HUES6 (cell line): ENCODE measurements at regions not wholly inside any gene's neighbourhood (a gene's known extent, or its start where the extent isn't known, plus 50 kb on each side); places are given as distances from the start of the nearest gene placed in this dataset.

Experiments used
- H3K27ac ChIP-seq: 2 replicates; pipeline ENCODE4 v1.7.0; 2013; ENCODE audit warnings: low read depth, mild to moderate bottlenecking, low read length, inconsistent platforms
- H3K27me3 ChIP-seq: 2 replicates; pipeline ENCODE4 v1.6.1; 2013; ENCODE audit warnings: low read length; ENCODE audit not compliant: control insufficient read depth, insufficient read depth
- H3K36me3 ChIP-seq: 2 replicates; pipeline ENCODE4 v1.6.1; 2013; ENCODE audit warnings: low read length; ENCODE audit not compliant: control insufficient read depth, insufficient read depth
- H3K4me1 ChIP-seq: 2 replicates; pipeline ENCODE4 v1.6.1; 2013; ENCODE audit warnings: low read length; ENCODE audit not compliant: control insufficient read depth, insufficient read depth
- H3K4me3 ChIP-seq: 2 replicates; pipeline ENCODE4 v1.5.1; 2013; ENCODE audit warnings: low read depth, low read length
- H3K9ac ChIP-seq: one replicate; pipeline ENCODE4 v1.6.1; 2013; ENCODE audit warnings: mild to moderate bottlenecking, low read length
- H3K9me3 ChIP-seq: 2 replicates; pipeline ENCODE4 v1.6.1; 2013; ENCODE audit warnings: low read depth, low read length; ENCODE audit not compliant: control insufficient read depth, insufficient read depth

- Histone ChIP-seq H3K9ac (no peak overlapping the region), H3K27me3 (no peaks in the 10 kb centered on the region), H3K4me3 (no peak overlapping the region), H3K4me1 (no peaks in the 10 kb centered on the region), H3K9me3 (no peaks in the 10 kb centered on the region), H3K36me3 (no peaks in the 10 kb centered on the region), H3K27ac (no peak overlapping the region)
These were observed 227.3 kb upstream of the RTL1 start for GRCh38 chr14:101130861-101131260.

DNA sequence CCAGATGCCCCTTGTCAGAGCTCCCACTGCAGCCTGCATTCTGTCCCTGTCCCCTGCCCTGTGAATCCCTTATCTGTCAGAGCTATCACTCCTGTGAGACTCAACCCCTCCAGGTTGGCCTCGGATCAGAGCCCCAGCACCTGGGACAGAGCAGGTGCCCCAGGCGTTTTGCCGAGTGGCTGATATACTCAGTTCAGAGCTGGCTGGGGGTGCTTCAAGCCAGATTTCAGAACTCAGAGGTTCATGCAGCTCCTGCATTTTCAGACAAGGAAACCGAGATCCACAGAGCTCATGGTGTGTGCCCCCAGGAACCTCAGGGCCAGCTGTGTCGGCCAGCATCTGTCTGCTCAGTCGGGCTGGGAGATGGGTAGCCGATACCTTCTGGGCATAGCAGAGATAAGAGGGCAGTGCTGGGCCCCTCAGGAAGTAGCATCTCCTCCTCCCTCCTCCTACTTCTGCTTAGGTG, 228.0 kb upstream of the RTL1 start:
- Histone ChIP-seq H3K4me1 (no peaks in the 10 kb centered on the region), H3K4me3 (no peak overlapping the region), H3K27me3 (no peaks in the 10 kb centered on the region), H3K27ac (no peak overlapping the region), H3K36me3 (no peaks in the 10 kb centered on the region), H3K9me3 (no peaks in the 10 kb centered on the region), H3K9ac (no peak overlapping the region)

DNA sequence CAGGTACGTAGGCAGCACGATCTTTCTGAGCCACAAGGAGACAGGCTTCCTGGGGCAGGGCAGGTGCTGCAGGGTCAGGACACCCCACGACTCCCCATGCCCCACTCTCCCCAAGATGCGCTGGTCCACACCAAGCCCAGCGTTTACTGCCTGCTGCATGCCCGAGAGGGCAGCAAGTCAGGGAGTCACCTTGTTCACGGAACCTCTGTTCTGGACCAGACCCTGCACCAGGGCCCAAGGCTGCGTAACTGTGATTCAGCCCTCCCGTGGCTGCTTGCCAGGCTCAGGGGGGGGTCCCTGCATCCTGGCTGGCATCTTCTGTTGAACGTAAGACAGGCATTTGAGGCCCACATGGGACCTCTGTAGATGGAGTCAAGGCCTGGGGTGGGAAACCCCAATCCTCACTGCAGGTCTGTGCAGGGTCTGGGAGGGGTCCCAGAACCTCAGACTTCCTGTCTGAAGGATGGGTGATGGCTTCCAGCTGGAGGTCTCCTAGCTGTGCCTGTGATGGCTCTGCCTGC, 228.6 kb upstream of the RTL1 start:
- H3K36me3 ChIP-seq: no peaks in the 10 kb centered on the region
- H3K9me3 ChIP-seq: no peaks in the 10 kb centered on the region
- H3K27ac ChIP-seq: no peak overlapping the region
- no peaks in the 10 kb centered on the region for H3K4me1 ChIP-seq
- H3K9ac ChIP-seq: no peak overlapping the region
- H3K4me3 ChIP-seq: no peak overlapping the region
- no peaks in the 10 kb centered on the region for H3K27me3 ChIP-seq

DNA sequence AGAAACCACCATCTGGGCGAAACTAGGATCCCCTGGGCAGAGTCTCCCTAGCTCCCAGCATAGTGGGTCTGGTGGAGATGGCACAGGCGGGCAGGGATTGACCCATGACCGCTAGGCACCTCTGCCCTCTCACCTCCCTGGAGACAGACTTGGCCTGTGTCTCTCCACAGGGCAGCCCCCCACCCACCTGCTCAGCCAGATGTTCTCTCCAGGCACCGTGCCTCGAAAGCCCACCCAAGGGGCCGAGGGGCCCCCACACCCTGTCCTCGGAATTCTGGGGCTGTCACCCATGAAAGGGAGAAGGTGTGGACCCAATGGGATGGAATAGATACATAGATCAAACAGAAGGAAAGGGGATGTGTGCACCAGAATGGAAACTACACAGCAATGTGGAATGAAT, 229.1 kb upstream of the RTL1 start:
- H3K9me3 ChIP-seq: no peaks in the 10 kb centered on the region
- no peak overlapping the region for H3K27ac ChIP-seq
- H3K36me3 ChIP-seq: no peaks in the 10 kb centered on the region
- no peaks in the 10 kb centered on the region for H3K27me3 ChIP-seq
- H3K4me3 ChIP-seq: no peak overlapping the region
- H3K9ac ChIP-seq: no peak overlapping the region
- no peaks in the 10 kb centered on the region for H3K4me1 ChIP-seq

- no peaks in the 10 kb centered on the region for H3K27me3 ChIP-seq
- H3K4me3 ChIP-seq: no peak overlapping the region
- no peak overlapping the region for H3K9ac ChIP-seq
- no peaks in the 10 kb centered on the region for H3K4me1 ChIP-seq
- H3K36me3 ChIP-seq: no peaks in the 10 kb centered on the region
- no peak overlapping the region for H3K27ac ChIP-seq
- no peaks in the 10 kb centered on the region for H3K9me3 ChIP-seq
These were observed 229.5 kb upstream of the RTL1 start for GRCh38 chr14:101133068-101133467.

DNA sequence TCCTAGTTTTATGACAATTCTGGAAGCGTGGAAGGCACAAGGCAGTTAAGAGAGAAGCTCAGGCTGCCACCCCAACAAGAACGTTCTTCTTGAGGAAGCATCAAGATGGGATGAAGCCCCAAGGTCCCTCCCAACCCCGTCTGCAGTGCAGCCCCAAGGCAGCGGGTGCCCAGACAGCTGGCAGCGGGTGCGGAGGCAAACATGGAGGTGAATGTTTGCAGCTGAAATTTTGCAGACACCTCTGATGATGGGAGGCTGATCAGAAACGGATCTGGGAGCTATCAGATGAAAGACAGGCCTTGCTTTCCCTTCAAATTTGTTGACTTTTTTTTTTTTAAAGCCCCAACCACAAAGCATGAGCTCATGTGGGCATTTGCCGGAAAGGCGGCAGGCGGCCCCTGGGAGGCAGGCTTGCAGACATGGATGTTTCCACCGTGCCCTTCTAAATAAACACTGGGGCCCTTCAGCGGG, 230.7 kb upstream of the RTL1 start:
- H3K27me3 ChIP-seq: no peaks in the 10 kb centered on the region
- no peaks in the 10 kb centered on the region for H3K9me3 ChIP-seq
- no peak overlapping the region for H3K27ac ChIP-seq
- H3K4me1 ChIP-seq: no peaks in the 10 kb centered on the region
- no peak overlapping the region for H3K4me3 ChIP-seq
- no peak overlapping the region for H3K9ac ChIP-seq
- H3K36me3 ChIP-seq: no peaks in the 10 kb centered on the region

DNA sequence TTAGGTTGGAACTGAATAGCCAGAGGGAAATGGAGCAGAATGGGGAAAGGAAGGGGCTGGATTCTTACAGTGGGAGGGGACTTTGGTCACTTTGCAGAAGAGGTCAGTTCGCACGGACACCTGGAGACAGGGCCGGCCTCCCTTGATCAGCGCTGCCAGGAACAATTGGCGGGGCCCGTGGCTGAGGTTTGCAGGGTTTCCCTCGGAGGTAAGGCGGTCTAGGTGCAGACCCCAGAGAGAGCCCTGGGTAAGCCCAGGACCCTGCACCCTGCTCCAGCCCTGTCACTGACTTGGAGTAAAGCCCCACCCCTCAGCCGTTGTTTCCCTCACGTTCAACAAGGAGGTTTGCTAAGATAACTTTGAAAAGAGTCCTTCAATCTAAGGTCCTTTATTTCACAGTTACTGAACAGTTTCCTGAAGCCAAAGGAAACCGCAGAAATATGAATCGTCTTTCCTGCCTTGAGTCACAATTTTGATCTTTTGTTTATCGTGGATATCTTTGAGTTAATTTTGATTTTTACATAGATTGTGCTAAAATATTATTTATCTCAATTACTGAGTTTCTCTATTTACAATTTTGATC, 231.4 kb upstream of the RTL1 start:
- Histone ChIP-seq H3K4me1 (no peaks in the 10 kb centered on the region), H3K27ac (no peak overlapping the region), H3K9ac (no peak overlapping the region), H3K36me3 (no peaks in the 10 kb centered on the region), H3K27me3 (no peaks in the 10 kb centered on the region), H3K9me3 (no peaks in the 10 kb centered on the region), H3K4me3 (no peak overlapping the region)

DNA sequence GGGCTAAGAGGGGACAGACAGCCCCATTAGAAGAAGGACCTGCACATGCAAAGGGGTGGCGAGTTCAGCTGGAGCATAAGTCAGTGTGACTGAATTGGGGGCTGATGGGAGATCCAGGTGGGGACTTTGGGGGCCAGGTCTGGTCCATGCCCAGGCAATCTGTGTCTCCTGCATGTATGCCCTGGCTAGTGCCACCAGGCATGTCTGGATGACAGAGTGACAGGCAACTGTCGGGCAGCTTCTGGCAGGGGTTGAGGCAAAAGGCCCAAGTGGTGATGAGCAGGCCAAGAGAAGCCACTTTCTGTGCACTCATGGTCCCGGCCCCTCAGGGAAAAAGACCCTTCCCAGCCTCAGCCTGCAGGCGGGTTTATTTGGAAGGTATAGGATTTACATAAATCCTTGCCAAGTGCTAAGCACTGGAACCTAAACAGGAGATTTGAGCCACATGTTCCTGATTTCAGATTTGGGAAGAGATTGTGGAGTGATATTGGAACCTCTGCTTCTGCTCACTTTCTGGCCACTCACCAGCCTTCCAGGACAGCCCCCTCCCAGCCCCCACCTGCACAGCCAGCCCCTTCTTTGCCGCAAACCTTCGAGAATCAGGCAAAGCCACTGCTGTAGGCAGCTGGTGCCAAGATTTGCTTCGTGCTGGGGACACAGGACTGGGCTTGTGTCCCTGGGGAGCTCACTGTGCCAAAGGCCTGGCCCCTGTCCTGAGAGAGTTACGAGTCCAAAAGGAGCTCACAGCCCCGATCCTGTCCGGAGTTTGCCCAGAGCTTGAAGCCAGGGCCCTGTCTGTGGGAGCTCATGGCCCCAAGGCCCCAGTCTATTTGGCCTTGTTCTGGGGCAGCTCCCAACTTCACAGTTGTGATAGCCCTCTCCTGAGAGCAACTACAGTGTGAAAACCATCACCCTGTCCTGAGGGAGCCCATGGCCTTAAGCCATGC, 232.5 kb upstream of the RTL1 start:
- no peaks in the 10 kb centered on the region for H3K4me1 ChIP-seq
- peaks cover 6% of the 10 kb centered on the region for H3K9me3 ChIP-seq
- H3K27ac ChIP-seq: no peak overlapping the region
- H3K9ac ChIP-seq: no peak overlapping the region
- H3K36me3 ChIP-seq: no peaks in the 10 kb centered on the region
- no peak overlapping the region for H3K4me3 ChIP-seq
- H3K27me3 ChIP-seq: no peaks in the 10 kb centered on the region

DNA sequence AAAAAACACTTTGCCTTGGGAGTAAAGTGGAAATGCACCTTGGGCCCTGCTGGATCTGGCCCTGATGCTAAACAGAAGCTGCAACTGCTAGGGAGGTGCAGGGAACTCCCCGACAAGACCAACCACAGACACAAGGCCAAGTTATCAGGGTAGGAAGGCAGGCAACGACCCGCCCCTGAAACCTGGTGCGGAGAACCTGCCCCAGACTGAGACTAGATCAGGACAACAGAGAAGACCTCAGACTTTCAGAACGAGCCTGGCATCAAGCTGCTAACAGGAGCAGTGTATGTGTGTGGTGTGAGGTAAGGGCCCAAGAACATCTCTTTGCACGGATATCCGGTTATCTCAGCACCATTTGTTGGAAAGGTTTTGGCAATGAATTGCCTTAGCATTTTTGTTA, 233.7 kb upstream of the RTL1 start:
- Histone ChIP-seq H3K27me3 (no peaks in the 10 kb centered on the region), H3K9ac (no peak overlapping the region), H3K36me3 (no peaks in the 10 kb centered on the region), H3K27ac (no peak overlapping the region), H3K9me3 (peaks cover 10% of the 10 kb centered on the region), H3K4me3 (no peak overlapping the region), H3K4me1 (no peaks in the 10 kb centered on the region)

DNA sequence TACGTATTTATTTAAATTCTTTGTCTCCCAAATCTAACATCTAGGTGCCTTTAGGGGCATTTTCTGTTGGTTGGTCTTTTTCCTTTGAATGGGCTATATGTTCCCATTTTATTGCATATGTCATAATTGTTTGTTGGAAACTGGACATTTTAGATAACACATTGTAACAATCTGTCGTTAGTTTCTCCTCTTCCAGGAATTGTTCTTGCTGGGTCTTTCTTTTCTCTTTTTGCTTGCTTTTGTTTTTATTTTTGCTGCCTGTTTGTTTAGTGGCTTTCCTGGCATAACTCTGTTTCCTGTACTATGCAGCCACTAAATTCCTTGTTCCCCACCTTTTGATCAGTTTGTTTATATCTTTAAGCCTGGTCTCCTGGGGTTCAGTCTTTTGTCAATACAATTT, 244.3 kb upstream of the RTL1 start:
- H3K9ac ChIP-seq: no peak overlapping the region
- no peaks in the 10 kb centered on the region for H3K36me3 ChIP-seq
- no peak overlapping the region for H3K4me3 ChIP-seq
- 0 out of 2 replicates have a peak, but pooled peaks cover 2% of the 10 kb centered on the region for H3K27me3 ChIP-seq
- H3K4me1 ChIP-seq: peaks cover 6% of the 10 kb centered on the region
- peaks cover 4% of the 10 kb centered on the region; the same call in 1 of the 2 replicates for H3K9me3 ChIP-seq
- no peak overlapping the region for H3K27ac ChIP-seq

DNA sequence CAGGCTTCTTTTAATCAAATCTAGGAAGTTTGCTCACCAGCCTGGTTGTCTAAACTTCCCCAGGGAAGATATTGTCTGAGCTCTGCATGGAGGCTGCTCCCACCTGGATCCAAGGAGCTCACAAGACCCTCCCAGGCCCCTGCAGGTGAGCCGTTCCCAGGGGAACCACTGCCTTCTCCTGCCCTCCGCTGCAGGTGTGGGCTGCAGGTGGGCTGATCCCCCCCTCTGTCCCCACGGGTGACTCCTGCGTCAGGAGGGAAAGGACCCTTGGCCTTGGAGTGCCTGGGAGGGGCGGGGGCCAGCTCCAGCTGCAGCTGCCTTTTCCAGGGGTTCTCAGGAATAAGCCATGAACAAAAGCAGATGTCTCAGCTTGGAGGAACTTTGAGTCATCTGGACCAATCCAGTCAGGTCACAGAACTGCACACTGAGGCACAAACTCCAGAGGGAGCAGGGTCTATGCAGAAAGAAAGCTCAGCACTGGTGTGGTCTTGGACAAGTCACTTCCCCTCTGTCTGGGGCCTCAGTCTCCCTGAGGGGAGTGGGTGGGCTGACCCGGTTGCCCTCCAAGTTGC, 246.6 kb upstream of the RTL1 start:
- H3K27me3 ChIP-seq: 0 out of 2 replicates have a peak, but pooled peaks cover 2% of the 10 kb centered on the region
- no peak overlapping the region for H3K27ac ChIP-seq
- no peak overlapping the region for H3K9ac ChIP-seq
- no peak overlapping the region for H3K4me3 ChIP-seq
- H3K36me3 ChIP-seq: no peaks in the 10 kb centered on the region
- H3K9me3 ChIP-seq: peaks cover 4% of the 10 kb centered on the region; the same call in 1 of the 2 replicates
- peaks cover 6% of the 10 kb centered on the region for H3K4me1 ChIP-seq
